CD14-positive monocyte (primary cell): ENCODE measurements at regions not wholly inside any gene's neighbourhood (a gene's known extent, or its start where the extent isn't known, plus 50 kb on each side); places are given as distances from the start of the nearest gene placed in this dataset.
A peak's percentile ranks its signal among the peaks of the same experiment; 100 is the strongest.

Source experiments
- DNase-seq, 3 donors: peaks; one replicate each; pipeline ENCODE4 v3.0.0-alpha.2; 2011 to 2022
- H2AFZ ChIP-seq: 2 replicates; pipeline ENCODE4 v1.6.0; 2012; ENCODE audit warnings: mild to moderate bottlenecking, low read depth, low read length, inconsistent platforms; ENCODE audit not compliant: insufficient read depth, poor library complexity, severe bottlenecking
- H3K27ac ChIP-seq, 2 donors: 1 replicate in 1 of 2; 2 replicates in 1 of 2; pipeline ENCODE4 v1.5.1; 2012 to 2013; ENCODE audit warnings: low read length in 2 of 2, control low read depth in 1 of 2, inconsistent platforms in 1 of 2, low read depth in 1 of 2, mild to moderate bottlenecking in 1 of 2
- H3K27me3 ChIP-seq, 2 donors: one replicate each; pipeline versions ENCODE4 v1.6.0 to v1.6.1; 2011 to 2013; ENCODE audit warnings: low read length in 2 of 2; ENCODE audit not compliant: control insufficient read depth in 2 of 2, insufficient read depth in 2 of 2
- H3K36me3 ChIP-seq, 2 donors: replicated peaks in 1 of 2; 1 replicate in 1 of 2; 2 replicates in 1 of 2; pipeline versions ENCODE4 v1.5.1 to v1.6.1; 2012 to 2013; ENCODE audit warnings: low read length in 2 of 2, control low read depth in 1 of 2, inconsistent platforms in 1 of 2, mild to moderate bottlenecking in 1 of 2; ENCODE audit not compliant: insufficient read depth in 2 of 2, control insufficient read depth in 1 of 2
- H3K4me1 ChIP-seq, 2 donors: 1 replicate in 1 of 2; 2 replicates in 1 of 2; pipeline versions ENCODE4 v1.5.1 to v1.6.1; 2012 to 2013; ENCODE audit warnings: low read length in 2 of 2, control low read depth in 1 of 2, inconsistent platforms in 1 of 2, mild to moderate bottlenecking in 1 of 2, moderate library complexity in 1 of 2; ENCODE audit not compliant: insufficient read depth in 2 of 2, control insufficient read depth in 1 of 2
- H3K4me2 ChIP-seq: replicated peaks from 2 replicates; pipeline ENCODE3; 2012; ENCODE audit warnings: low read length, moderate library complexity, mild to moderate bottlenecking; ENCODE audit not compliant: poor library complexity, severe bottlenecking; ENCODE audit errors: extremely low read depth
- H3K4me3 ChIP-seq, 3 experiments: fragments of 200-600 bp in 1 of 3; sonication (generic) in 1 of 3; replicated peaks in 1 of 3; 1 replicate in 2 of 3; 2 replicates in 1 of 3; pipeline ENCODE4 v1.5.1; 2011 to 2013; ENCODE audit warnings: low read length in 3 of 3, mild to moderate bottlenecking in 3 of 3, control low read depth in 2 of 3, low read depth in 2 of 3, inconsistent platforms in 1 of 3, moderate library complexity in 1 of 3
- H3K79me2 ChIP-seq: 2 replicates; pipeline ENCODE4 v1.6.0; 2012; ENCODE audit warnings: mild to moderate bottlenecking, control low read depth, inconsistent platforms, low read length, moderate library complexity; ENCODE audit not compliant: insufficient read depth
- H3K9ac ChIP-seq: 2 replicates; pipeline ENCODE4 v1.6.0; 2017; ENCODE audit warnings: low read length, mild to moderate bottlenecking; ENCODE audit not compliant: insufficient read depth, poor library complexity, severe bottlenecking
- H3K9me3 ChIP-seq, 2 donors: replicated peaks in 1 of 2; 1 replicate in 1 of 2; 2 replicates in 1 of 2; pipeline versions ENCODE4 v1.5.1 to v1.6.1; 2012 to 2013; ENCODE audit warnings: low read length in 2 of 2, control low read depth in 1 of 2; ENCODE audit not compliant: control insufficient read depth in 1 of 2, insufficient read depth in 1 of 2
- H4K20me1 ChIP-seq: 2 replicates; pipeline ENCODE4 v1.6.0; 2012; ENCODE audit warnings: mild to moderate bottlenecking, low read length, control low read depth, moderate library complexity; ENCODE audit not compliant: insufficient read depth
- H3K27ac Mint-ChIP-seq, 7 donors: one replicate each; pipeline ENCODE4 v1.8.0; 2020; ENCODE audit warnings: mild to moderate bottlenecking in 7 of 7, mixed read lengths in 7 of 7, moderate library complexity in 6 of 7, inconsistent platforms in 2 of 7
- H3K27me3 Mint-ChIP-seq, 3 donors: one replicate each; pipeline ENCODE4 v1.8.0; 2021 to 2022; ENCODE audit warnings: low read depth in 3 of 3, mild to moderate bottlenecking in 3 of 3, mixed read lengths in 3 of 3, moderate library complexity in 3 of 3, inconsistent platforms in 1 of 3
- H3K36me3 Mint-ChIP-seq, 2 donors: one replicate each; pipeline ENCODE4 v1.8.0; 2020; ENCODE audit warnings: mixed read lengths in 2 of 2, inconsistent platforms in 1 of 2, mild to moderate bottlenecking in 1 of 2
- H3K4me1 Mint-ChIP-seq: one replicate; pipeline ENCODE4 v1.8.0; 2020; ENCODE audit warnings: mild to moderate bottlenecking, mixed read lengths
- H3K4me3 Mint-ChIP-seq, 2 donors: one replicate each; pipeline ENCODE4 v1.8.0; 2020; ENCODE audit warnings: mild to moderate bottlenecking in 2 of 2, mixed read lengths in 2 of 2, moderate library complexity in 1 of 2
- H3K9me3 Mint-ChIP-seq, 7 donors: one replicate each; pipeline ENCODE4 v1.8.0; 2020 to 2022; ENCODE audit warnings: mixed read lengths in 7 of 7, mild to moderate bottlenecking in 6 of 7, moderate library complexity in 6 of 7, inconsistent platforms in 2 of 7
- CTCF ChIP-seq: fragments of 200-600 bp; IDR thresholded peaks from one replicate; pipeline ENCODE4 v1.8.0; 2022; ENCODE audit warnings: antibody characterized with exemption, mild to moderate bottlenecking
- WGBS: methylation state at CpG from one replicate; pipeline ENCODE4 v1.1.5; 2013; ENCODE audit warnings: missing lambda C conversion rate; ENCODE audit not compliant: insufficient coverage; 5-methylcytosine and 5-hydroxymethylcytosine counted together
- intact Hi-C, 2 donors: fragments of 100-400 bp; cut with micrococcal nuclease; formaldehyde crosslinking; loops; one replicate each; pipeline versions ENCODE4 v1.15.0 to v1.15.1; 2023

DNA sequence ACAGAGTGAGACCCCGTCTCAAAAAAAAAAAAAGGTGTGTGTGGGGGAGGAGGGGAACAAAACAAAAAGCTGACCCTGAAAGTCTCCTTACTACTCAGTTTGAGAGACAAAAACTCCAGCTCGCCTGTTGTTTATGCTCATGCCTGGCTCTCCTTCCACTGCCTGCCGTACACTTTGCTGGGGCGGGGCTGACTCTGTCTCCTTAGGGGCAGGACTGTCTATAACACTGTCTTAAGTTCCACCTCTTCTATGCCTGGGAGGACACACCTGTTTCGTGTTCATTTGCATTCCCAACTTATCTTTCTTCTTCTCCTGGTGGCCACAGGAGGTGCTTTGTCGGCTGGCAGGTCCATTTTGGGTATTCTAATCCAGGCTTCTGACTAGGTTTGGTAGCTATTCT, 81.4 kb downstream of the MTNR1A start:
- Histone ChIP-seq H4K20me1 (no peaks in the 10 kb centered on the region), H3K4me2 (no peak overlapping the region), H3K79me2 (no peaks in the 10 kb centered on the region), H2AFZ (no peak overlapping the region), H3K27me3 (no peaks in the 10 kb centered on the region), H3K9me3 (no peaks in the 10 kb centered on the region), H3K4me3 (no peak overlapping the region), H3K9ac (no peak overlapping the region), H3K36me3 (no peaks in the 10 kb centered on the region), H3K4me1 (no peaks in the 10 kb centered on the region), H3K27ac (no peak overlapping the region)
- H3K9me3 Mint-ChIP-seq: peaks cover 0 to 16% (median 3%) of the 10 kb centered on the region in 7 donors
- no peak for TF ChIP-seq CTCF
- H3K4me1 Mint-ChIP-seq: no peaks in the 10 kb centered on the region
- peaks cover 0 to 3% (median 0%) of the 10 kb centered on the region in 3 donors for H3K27me3 Mint-ChIP-seq
- DNase-seq: no peak
- no peak overlapping the region for H3K4me3 Mint-ChIP-seq
- no peaks in the 10 kb centered on the region for H3K36me3 Mint-ChIP-seq
- intact Hi-C loops: no loop called here
- 89% methylated on average over 4 of the region's 6 CpGs for WGBS
- H3K27ac Mint-ChIP-seq: no peak overlapping the region

DNA sequence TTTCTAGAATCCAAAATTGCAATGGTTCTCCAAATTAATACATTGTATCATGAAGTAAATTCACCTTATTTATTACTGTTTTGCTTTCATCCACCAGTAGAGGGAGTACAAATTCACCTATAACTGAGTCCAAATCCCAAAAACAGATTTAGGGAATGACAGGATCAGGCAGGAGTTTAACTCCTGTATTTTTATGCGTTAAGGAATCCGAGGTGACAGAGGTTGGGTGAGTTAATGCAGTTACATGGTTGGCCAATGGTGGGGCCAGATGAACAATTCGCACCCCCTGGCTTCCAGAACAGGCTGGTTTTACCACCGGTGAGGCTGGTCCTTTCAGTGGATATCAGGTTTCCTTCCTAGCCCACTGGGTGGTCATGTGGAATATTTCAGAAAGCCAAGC, 82.4 kb downstream of the MTNR1A start:
- H3K4me3 Mint-ChIP-seq: no peak overlapping the region
- no peaks in the 10 kb centered on the region for H3K36me3 ChIP-seq
- no peaks in the 10 kb centered on the region for H3K27me3 ChIP-seq
- H3K79me2 ChIP-seq: no peaks in the 10 kb centered on the region
- H3K36me3 Mint-ChIP-seq: no peaks in the 10 kb centered on the region
- no peaks in the 10 kb centered on the region for H3K9me3 ChIP-seq
- H3K27me3 Mint-ChIP-seq: peaks cover 0 to 3% (median 0%) of the 10 kb centered on the region in 3 donors
- peak; percentile 14 for TF ChIP-seq CTCF
- intact Hi-C loops: no loop called here
- peaks cover 0 to 16% (median 3%) of the 10 kb centered on the region in 7 donors for H3K9me3 Mint-ChIP-seq
- H3K4me1 Mint-ChIP-seq: no peaks in the 10 kb centered on the region
- H3K4me2 ChIP-seq: no peak overlapping the region
- no peaks in the 10 kb centered on the region for H4K20me1 ChIP-seq
- no peak overlapping the region for H3K27ac ChIP-seq
- H3K4me3 ChIP-seq: no peak overlapping the region
- no peak overlapping the region for H2AFZ ChIP-seq
- no peak overlapping the region for H3K9ac ChIP-seq
- DNase-seq: no peak
- H3K4me1 ChIP-seq: no peaks in the 10 kb centered on the region
- H3K27ac Mint-ChIP-seq: no peak overlapping the region
- 6% methylated on average over 3 of the region's 4 CpGs for WGBS
